Hematopoietic multipotent progenitor cell treated with erythropoietin and hydrocortisone succinate and interleukin-3 and kit ligand, for 6 days (in vitro differentiated cells): ENCODE measurements at regions not wholly inside any gene's neighbourhood (a gene's known extent, or its start where the extent isn't known, plus 50 kb on each side); places are given as distances from the start of the nearest gene placed in this dataset.

Source experiments
- DNase-seq: peaks from one replicate; pipeline ENCODE4 v3.0.0-alpha.2; 2015

GRCh38 chr9:87211669-87212068, 264.4 kb upstream of the GAS1 start:
- no peak for DNase-seq

- no peak for DNase-seq
Measured at GRCh38 chr9:87212605-87213021, 265.3 kb upstream of the GAS1 start.

GRCh38 chr9:87213948-87214347, 266.6 kb upstream of the GAS1 start:
- DNase-seq, result no peak

- no peak for DNase-seq
Measured at GRCh38 chr9:87214991-87215390, 267.7 kb upstream of the GAS1 start.

- no peak for DNase-seq
Measured at GRCh38 chr9:87216036-87216435, 268.7 kb upstream of the GAS1 start.

- no peak for DNase-seq
Measured at GRCh38 chr9:87216897-87217455, 269.7 kb upstream of the GAS1 start.

- DNase-seq, result no peak
Measured at GRCh38 chr9:87223392-87224246, 274.0 kb upstream of the DAPK1 start.

GRCh38 chr9:87226896-87227295, 270.8 kb upstream of the DAPK1 start:
- no peak for DNase-seq

GRCh38 chr9:87227456-87227855, 270.2 kb upstream of the DAPK1 start:
- DNase-seq, result no peak

GRCh38 chr9:87229108-87229507, 268.6 kb upstream of the DAPK1 start:
- no peak for DNase-seq

GRCh38 chr9:87233431-87233830, 264.2 kb upstream of the DAPK1 start:
- DNase-seq, result no peak

- no peak for DNase-seq
Measured at GRCh38 chr9:87233899-87234455, 263.7 kb upstream of the DAPK1 start.

GRCh38 chr9:87234854-87235253, 262.8 kb upstream of the DAPK1 start:
- DNase-seq, result no peak

- no peak for DNase-seq
Measured at GRCh38 chr9:87236546-87236945, 261.1 kb upstream of the DAPK1 start.

GRCh38 chr9:87237336-87237735, 260.3 kb upstream of the DAPK1 start:
- no peak for DNase-seq

GRCh38 chr9:87238545-87238944, 259.1 kb upstream of the DAPK1 start:
- DNase-seq, result no peak

- no peak for DNase-seq
Measured at GRCh38 chr9:87239312-87239711, 258.4 kb upstream of the DAPK1 start.

GRCh38 chr9:87243602-87244001, 254.1 kb upstream of the DAPK1 start:
- no peak for DNase-seq

GRCh38 chr9:87245271-87245670, 252.4 kb upstream of the DAPK1 start:
- no peak for DNase-seq

- DNase-seq, result no peak
Measured at GRCh38 chr9:87247097-87247496, 250.6 kb upstream of the DAPK1 start.

GRCh38 chr9:87249029-87249428, 248.6 kb upstream of the DAPK1 start:
- no peak for DNase-seq

GRCh38 chr9:87250205-87250604, 247.5 kb upstream of the DAPK1 start:
- DNase-seq, result no peak

- DNase-seq, result no peak
Measured at GRCh38 chr9:87255431-87256155, 242.1 kb upstream of the DAPK1 start.

- DNase-seq, result no peak
Measured at GRCh38 chr9:87256973-87257372, 240.7 kb upstream of the DAPK1 start.
